ENCODE measurements at regions not wholly inside any gene's neighbourhood (a gene's known extent, or its start where the extent isn't known, plus 50 kb on each side); places are given as distances from the start of the nearest gene placed in this dataset.

DNA sequence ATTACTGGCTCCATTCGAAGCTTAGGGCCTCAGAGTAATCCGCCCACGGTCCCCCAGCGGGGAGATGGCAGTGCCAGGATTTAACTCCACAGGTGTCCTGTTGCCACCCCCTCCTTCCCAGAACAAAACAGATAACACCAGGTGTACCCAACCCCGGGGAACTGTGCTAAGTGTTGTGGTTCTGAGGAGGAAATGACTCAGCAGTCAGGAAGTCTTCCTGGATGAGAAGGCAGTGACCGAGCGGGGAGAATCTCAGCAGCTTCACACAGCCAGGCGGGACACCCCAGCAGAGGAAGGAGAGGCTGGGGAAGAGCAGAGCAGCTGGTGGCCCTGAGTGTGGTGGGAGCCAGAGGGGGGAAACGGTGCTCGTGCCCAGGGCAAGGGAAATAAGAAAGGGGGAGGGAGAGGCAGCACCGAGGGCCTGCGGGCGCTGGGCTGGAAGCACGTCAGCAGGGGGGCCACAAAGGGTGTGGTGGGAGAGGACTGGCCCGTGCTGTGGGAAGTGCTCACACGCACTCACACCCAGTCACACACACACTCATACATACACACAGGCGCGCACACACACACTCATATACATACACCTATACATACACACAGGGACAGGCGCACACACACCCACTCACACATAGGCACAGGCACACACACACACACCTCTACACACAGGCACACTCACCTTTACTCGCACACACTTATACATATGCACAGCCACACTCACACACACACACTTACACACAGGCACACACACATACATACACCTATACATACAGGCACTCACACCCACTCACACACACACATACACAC lies 59.8 kb upstream of the CHST15 start:
- ATAC-seq (ENCODE audit: low read depth in 2 of 2), result peak; percentile 54 to 68
- no peak overlapping the region for H3K27ac Mint-ChIP-seq
- Histone ChIP-seq H3K4me1 (ENCODE audit: control insufficient read depth, insufficient read depth, low read length, poor library complexity, severe bottlenecking) (peaks cover 18% of the 10 kb centered on the region), H3K36me3 (ENCODE audit: control insufficient read depth, insufficient read depth, low read length) (no peaks in the 10 kb centered on the region), H3K9me3 (ENCODE audit: control insufficient read depth in 2 of 2, low read length in 2 of 2) (no peaks in the 10 kb centered on the region), H3K4me3 (ENCODE audit: low read depth, low read length) (peak overlapping the region; percentile 24), H3K27ac (ENCODE audit: insufficient read depth, low read length, poor library complexity, severe bottlenecking) (no peak overlapping the region), H3K27me3 (ENCODE audit: control insufficient read depth, insufficient read depth, low read length) (no peaks in the 10 kb centered on the region)
- DNase-seq, result peak in 2 of 3 donors; percentile 6 to 86
- H3K36me3 Mint-ChIP-seq, result no peaks in the 10 kb centered on the region
- peaks cover 4% of the 10 kb centered on the region for H3K27me3 Mint-ChIP-seq
- H3K9me3 Mint-ChIP-seq, result peaks cover 0 to 3% (median 0%) of the 10 kb centered on the region in 7 donors
- no peak overlapping the region for H3K4me3 Mint-ChIP-seq
- peaks cover 0 to 11% (median 5%) of the 10 kb centered on the region in 4 donors for H3K4me1 Mint-ChIP-seq

DNA sequence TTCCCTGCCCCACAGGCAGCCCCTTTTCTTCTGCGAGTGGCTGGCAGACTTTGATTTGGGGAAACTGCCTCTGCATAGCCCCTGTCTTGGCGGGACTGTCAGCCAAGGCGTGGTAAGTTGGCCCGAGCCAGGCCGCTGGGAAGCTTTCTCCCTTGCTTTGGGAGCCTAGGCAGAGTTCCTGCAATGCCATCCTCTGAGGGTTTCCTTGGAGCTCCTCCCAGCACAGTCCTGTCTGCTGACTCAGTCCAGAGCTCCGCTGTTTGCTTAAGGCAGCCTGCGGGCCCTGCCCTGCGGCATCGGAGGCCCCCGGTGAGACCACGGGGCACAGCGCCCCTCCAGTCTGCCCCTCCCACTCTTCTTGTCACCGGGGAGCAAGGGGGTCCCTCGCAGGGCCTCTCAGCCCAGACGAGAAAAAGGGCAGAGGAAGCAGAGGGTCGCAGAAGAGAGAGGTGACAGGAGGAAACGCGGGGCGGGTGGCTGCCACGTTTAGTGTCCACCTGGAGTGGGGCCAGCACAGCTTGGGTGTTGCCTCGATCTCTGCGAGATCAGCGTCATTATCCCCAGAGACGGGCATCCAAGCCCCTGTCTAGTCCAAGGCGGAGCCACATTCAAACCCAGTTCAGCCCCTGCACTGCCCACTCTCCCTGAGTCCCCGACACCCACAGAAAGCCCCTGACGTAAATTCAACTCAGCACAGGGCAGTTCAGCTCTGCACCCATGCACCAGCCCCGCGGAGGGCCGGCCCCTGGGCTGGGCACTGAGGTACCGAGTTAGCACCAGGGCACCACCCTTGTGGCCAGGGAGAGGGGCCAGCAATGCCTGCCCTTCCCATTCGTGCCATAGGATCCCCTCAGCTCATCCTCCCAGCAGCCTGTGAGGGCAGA lies 59.0 kb upstream of the CHST15 start:
- no peak for DNase-seq
- H3K4me1 ChIP-seq (ENCODE audit: control insufficient read depth, insufficient read depth, low read length, poor library complexity, severe bottlenecking), result peaks cover 18% of the 10 kb centered on the region
- peaks cover 0 to 11% (median 5%) of the 10 kb centered on the region in 4 donors for H3K4me1 Mint-ChIP-seq

DNA sequence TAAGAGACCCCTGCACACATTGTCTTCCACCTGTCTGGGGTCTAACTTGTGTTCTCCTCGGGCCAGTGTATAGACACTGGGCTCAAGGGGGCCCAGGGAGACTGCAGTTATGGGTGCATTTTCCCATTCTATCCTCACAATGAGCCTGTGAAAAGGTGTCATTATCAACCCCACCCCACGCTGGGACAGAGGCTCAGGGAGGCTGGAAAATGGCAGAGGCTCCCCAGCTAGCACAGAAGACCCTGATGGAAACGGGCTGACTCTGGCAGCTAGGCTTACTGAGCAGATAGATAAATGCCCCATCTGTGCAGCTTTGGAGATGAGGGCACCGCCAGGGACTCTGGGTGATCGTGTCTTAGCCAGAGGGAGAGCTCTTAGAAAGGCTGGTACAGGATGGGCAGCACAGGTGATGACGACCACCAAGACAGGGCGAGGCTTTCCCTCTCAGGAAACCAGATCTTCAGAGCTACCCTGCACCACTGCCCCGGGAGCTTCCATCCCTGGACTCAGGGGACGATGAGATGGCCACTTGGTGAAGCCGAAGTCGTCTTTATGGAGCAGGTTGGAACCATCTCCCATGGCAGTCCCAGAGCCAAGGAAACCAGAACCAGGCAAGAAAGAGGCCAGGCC lies 58.2 kb upstream of the CHST15 start:
- Mint-ChIP-seq H3K9me3 (no peaks in the 10 kb centered on the region), H3K27me3 (peaks cover 4% of the 10 kb centered on the region), H3K4me3 (peak overlapping the region in 2 of 4 donors; percentile 13 to 51), H3K4me1 (peaks cover 0 to 11% (median 5%) of the 10 kb centered on the region in 4 donors), H3K27ac (peak overlapping the region in 1 of 3 donors; percentile 38), H3K36me3 (no peaks in the 10 kb centered on the region)
- no peaks in the 10 kb centered on the region for H3K27me3 ChIP-seq (ENCODE audit: control insufficient read depth, insufficient read depth, low read length)
- H3K4me3 ChIP-seq (ENCODE audit: low read depth, low read length), result no peak overlapping the region
- no peak for ATAC-seq (ENCODE audit: low read depth in 2 of 2)
- no peak for DNase-seq
- H3K27ac ChIP-seq (ENCODE audit: insufficient read depth, low read length, poor library complexity, severe bottlenecking), result no peak overlapping the region
- no peaks in the 10 kb centered on the region for H3K36me3 ChIP-seq (ENCODE audit: control insufficient read depth, insufficient read depth, low read length)
- H3K4me1 ChIP-seq (ENCODE audit: control insufficient read depth, insufficient read depth, low read length, poor library complexity, severe bottlenecking), result peaks cover 18% of the 10 kb centered on the region
- no peaks in the 10 kb centered on the region for H3K9me3 ChIP-seq (ENCODE audit: control insufficient read depth in 2 of 2, low read length in 2 of 2)

More for the DNA sequence above, 59.0 kb upstream of the CHST15 start:
- no peaks in the 10 kb centered on the region for H3K27me3 ChIP-seq (ENCODE audit: control insufficient read depth, insufficient read depth, low read length)
- no peaks in the 10 kb centered on the region for H3K9me3 ChIP-seq (ENCODE audit: control insufficient read depth in 2 of 2, low read length in 2 of 2)
- peak overlapping the region; percentile 24 for H3K4me3 ChIP-seq (ENCODE audit: low read depth, low read length)
- no peaks in the 10 kb centered on the region for H3K36me3 Mint-ChIP-seq
- H3K27me3 Mint-ChIP-seq, result peaks cover 4% of the 10 kb centered on the region
- H3K27ac ChIP-seq (ENCODE audit: insufficient read depth, low read length, poor library complexity, severe bottlenecking), result no peak overlapping the region
- H3K9me3 Mint-ChIP-seq, result no peaks in the 10 kb centered on the region
- no peak for ATAC-seq (ENCODE audit: low read depth in 2 of 2)
- H3K4me3 Mint-ChIP-seq, result no peak overlapping the region
- no peak overlapping the region for H3K27ac Mint-ChIP-seq
- no peaks in the 10 kb centered on the region for H3K36me3 ChIP-seq (ENCODE audit: control insufficient read depth, insufficient read depth, low read length)

DNA sequence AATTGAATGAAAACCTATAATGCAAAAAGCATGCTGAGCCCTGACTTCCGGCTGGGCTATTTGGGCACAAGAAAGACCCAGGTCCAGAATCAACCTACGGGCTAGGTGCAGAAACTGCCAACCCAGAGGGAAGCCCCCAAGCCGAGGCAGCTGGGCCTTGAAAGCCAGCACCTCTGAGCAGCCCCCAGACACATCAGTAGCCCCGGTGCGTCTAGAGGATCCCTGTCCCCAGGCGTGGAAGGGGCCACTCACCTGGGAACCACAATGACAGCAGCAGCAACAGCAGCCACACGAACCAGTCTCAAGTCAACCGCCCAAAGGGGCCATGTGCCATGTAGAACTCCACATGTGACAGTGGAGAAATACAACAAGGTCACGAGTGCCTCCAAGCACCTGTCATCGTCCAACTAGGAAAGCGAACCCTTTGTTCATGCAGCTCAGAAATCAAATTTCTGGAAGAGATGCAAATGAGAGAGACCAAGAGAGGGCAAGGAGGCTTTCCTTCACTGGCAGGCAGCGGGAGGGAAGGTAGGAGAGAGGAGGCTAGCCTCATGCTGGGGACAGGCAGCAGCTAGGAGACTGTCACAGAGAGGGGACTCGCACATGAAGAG lies 57.5 kb upstream of the CHST15 start:
- DNase-seq, result no peak

DNA sequence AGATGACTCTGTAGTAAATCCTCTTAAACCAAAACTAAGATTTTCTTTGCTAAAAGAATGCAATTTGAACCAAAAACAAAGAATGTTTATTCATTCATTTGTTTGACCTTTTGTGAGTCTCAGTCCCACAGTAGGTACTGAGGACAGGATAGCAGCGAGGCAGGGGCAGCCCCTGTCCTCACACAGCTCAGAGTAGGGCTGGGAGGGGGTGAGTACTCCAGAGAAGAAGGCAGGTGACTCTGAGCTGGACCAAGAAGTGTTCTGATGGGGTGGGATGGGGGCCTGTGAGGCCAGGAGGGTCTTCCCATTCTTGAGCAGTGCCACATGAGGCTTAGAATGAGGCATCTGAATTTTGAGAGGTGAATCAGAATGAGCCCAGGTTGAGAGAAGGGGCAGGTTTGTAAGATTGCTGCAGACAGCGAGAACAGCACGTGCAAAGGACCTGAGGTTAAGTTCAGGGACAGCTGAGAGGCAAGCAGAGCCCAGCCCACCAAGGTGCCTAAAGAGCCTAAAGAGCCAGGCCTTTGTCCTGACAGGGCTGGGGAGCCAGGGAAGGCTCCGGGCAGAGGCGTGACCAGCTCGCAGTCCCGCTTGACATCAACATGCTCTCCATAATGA lies 56.9 kb upstream of the CHST15 start:
- H3K36me3 Mint-ChIP-seq, result no peaks in the 10 kb centered on the region
- no peaks in the 10 kb centered on the region for H3K36me3 ChIP-seq (ENCODE audit: control insufficient read depth, insufficient read depth, low read length)
- H3K4me1 Mint-ChIP-seq, result peaks cover 0 to 9% (median 3%) of the 10 kb centered on the region in 4 donors
- no peaks in the 10 kb centered on the region for H3K27me3 ChIP-seq (ENCODE audit: control insufficient read depth, insufficient read depth, low read length)
- peak overlapping the region; percentile 13 to 48 (median 28) for H3K27ac Mint-ChIP-seq
- H3K4me1 ChIP-seq (ENCODE audit: control insufficient read depth, insufficient read depth, low read length, poor library complexity, severe bottlenecking), result peaks cover 18% of the 10 kb centered on the region
- H3K9me3 Mint-ChIP-seq, result no peaks in the 10 kb centered on the region
- H3K27me3 Mint-ChIP-seq, result peaks cover 4% of the 10 kb centered on the region
- no peak overlapping the region for H3K27ac ChIP-seq (ENCODE audit: insufficient read depth, low read length, poor library complexity, severe bottlenecking)
- H3K4me3 ChIP-seq (ENCODE audit: low read depth, low read length), result no peak overlapping the region
- ATAC-seq (ENCODE audit: low read depth in 2 of 2) (no peak), DNase-seq (no peak)
- H3K4me3 Mint-ChIP-seq, result peak overlapping the region in 1 of 4 donors; percentile 7
- H3K9me3 ChIP-seq (ENCODE audit: control insufficient read depth in 2 of 2, low read length in 2 of 2), result no peaks in the 10 kb centered on the region

More for the DNA sequence above, 57.5 kb upstream of the CHST15 start:
- Histone ChIP-seq H3K9me3 (ENCODE audit: control insufficient read depth in 2 of 2, low read length in 2 of 2) (no peaks in the 10 kb centered on the region), H3K4me1 (ENCODE audit: control insufficient read depth, insufficient read depth, low read length, poor library complexity, severe bottlenecking) (peaks cover 18% of the 10 kb centered on the region), H3K27ac (ENCODE audit: insufficient read depth, low read length, poor library complexity, severe bottlenecking) (no peak overlapping the region), H3K4me3 (ENCODE audit: low read depth, low read length) (no peak overlapping the region), H3K36me3 (ENCODE audit: control insufficient read depth, insufficient read depth, low read length) (no peaks in the 10 kb centered on the region), H3K27me3 (ENCODE audit: control insufficient read depth, insufficient read depth, low read length) (no peaks in the 10 kb centered on the region)
- no peaks in the 10 kb centered on the region for H3K9me3 Mint-ChIP-seq
- H3K27ac Mint-ChIP-seq, result peak overlapping the region in 1 of 3 donors; percentile 39
- ATAC-seq (ENCODE audit: low read depth in 2 of 2), result no peak
- H3K4me1 Mint-ChIP-seq, result peaks cover 0 to 11% (median 5%) of the 10 kb centered on the region in 4 donors
- peaks cover 4% of the 10 kb centered on the region for H3K27me3 Mint-ChIP-seq
- H3K36me3 Mint-ChIP-seq, result no peaks in the 10 kb centered on the region
- H3K4me3 Mint-ChIP-seq, result peak overlapping the region in 2 of 4 donors; percentile 5 to 47

DNA sequence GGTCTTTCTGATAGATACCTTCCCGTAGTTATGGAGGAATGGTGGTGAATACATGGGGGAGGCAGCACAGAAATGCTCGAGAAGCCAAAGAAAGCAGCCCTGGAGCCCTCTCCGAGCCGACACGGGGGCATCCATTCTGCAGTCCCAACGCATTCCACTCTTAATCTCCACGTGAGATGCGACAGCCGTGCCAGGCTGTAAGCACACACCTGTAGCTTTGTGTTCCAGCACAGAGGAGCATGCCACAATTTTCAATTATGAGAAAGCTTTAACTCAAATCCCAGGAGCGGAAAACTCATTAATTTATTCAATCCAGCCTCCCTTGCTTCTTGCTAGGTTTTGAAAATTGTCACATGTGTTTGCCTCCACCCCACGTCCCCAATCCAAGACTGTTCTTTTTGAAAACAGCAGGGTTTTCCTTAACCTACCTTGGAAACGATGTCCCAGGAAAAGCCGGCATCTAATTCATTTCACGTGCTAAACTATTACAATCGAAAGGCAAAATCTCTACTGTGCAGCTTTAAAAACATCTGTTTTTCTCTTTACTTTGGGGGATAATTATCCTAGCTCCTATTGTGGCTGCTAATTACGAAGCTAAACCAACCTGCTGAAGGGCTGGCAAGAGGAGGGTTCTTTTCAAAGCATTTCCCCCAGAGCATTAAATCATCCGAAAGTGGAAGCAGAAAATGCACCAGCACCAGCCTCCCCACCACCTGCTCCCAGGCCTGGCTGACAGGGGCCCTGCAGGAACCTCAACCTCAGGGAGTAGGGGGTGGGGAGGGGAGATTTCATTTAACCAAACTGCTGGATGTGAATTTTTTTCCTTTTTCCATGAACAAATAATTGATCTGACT lies 56.0 kb upstream of the CHST15 start:
- H3K27ac Mint-ChIP-seq, result no peak overlapping the region
- DNase-seq (peak in 1 of 3 donors; percentile 21), ATAC-seq (ENCODE audit: low read depth in 2 of 2) (no peak)
- H3K36me3 ChIP-seq (ENCODE audit: control insufficient read depth, insufficient read depth, low read length), result no peaks in the 10 kb centered on the region
- no peaks in the 10 kb centered on the region for H3K36me3 Mint-ChIP-seq
- no peaks in the 10 kb centered on the region for H3K9me3 Mint-ChIP-seq
- H3K4me1 ChIP-seq (ENCODE audit: control insufficient read depth, insufficient read depth, low read length, poor library complexity, severe bottlenecking), result peaks cover 18% of the 10 kb centered on the region
- H3K4me3 ChIP-seq (ENCODE audit: low read depth, low read length), result no peak overlapping the region
- H3K27ac ChIP-seq (ENCODE audit: insufficient read depth, low read length, poor library complexity, severe bottlenecking), result no peak overlapping the region
- H3K27me3 Mint-ChIP-seq, result peaks cover 4% of the 10 kb centered on the region
- H3K9me3 ChIP-seq (ENCODE audit: control insufficient read depth in 2 of 2, low read length in 2 of 2), result no peaks in the 10 kb centered on the region
- peaks cover 0 to 9% (median 3%) of the 10 kb centered on the region in 4 donors for H3K4me1 Mint-ChIP-seq
- no peak overlapping the region for H3K4me3 Mint-ChIP-seq
- no peaks in the 10 kb centered on the region for H3K27me3 ChIP-seq (ENCODE audit: control insufficient read depth, insufficient read depth, low read length)

All from CD4-positive, CD25-positive, alpha-beta regulatory T cell (primary cell).